HepG2 (cell line): ENCODE measurements at regions not wholly inside any gene's neighbourhood (a gene's known extent, or its start where the extent isn't known, plus 50 kb on each side); places are given as distances from the start of the nearest gene placed in this dataset.

Source experiments
- BCL3 ChIP-seq: sonication (generic); formaldehyde crosslinking; IDR thresholded peaks from 2 replicates; pipeline ENCODE4 v1.5.1; 2020; ENCODE audit warnings: mild to moderate bottlenecking, missing genetic modification reagents, moderate library complexity
- ZBTB40 ChIP-seq, 2 experiments: fragments of 450-650 bp in 1 of 2; sonication (generic) in 1 of 2; formaldehyde crosslinking in 1 of 2; IDR thresholded peaks; 2 replicates each; pipeline versions ENCODE4 v1.6.1 to v1.8.0; 2016 to 2022; ENCODE audit warnings: antibody characterized with exemption in 1 of 2, mild to moderate bottlenecking in 1 of 2, missing genetic modification reagents in 1 of 2

GRCh38 chr10:58973235-58973595 is 203.2 kb upstream of the PHYHIPL start (continued):
- TF ChIP-seq ZBTB40 (IDR thresholded peaks at IDR 0.05) (no peak), ZBTB40 (CRISPR knock-in tag; IDR thresholded peaks at IDR 0.05) (no peak), BCL3 (CRISPR knock-in tag) (no peak)
